Prostate gland (tissue), 2 donors: ENCODE measurements at regions not wholly inside any gene's neighbourhood (a gene's known extent, or its start where the extent isn't known, plus 50 kb on each side); places are given as distances from the start of the nearest gene placed in this dataset.

Source experiments
- CTCF ChIP-seq, 4 experiments: fragments of 200-600 bp in 2 of 4; fragments of 450-650 bp in 2 of 4; sonication (generic) in 2 of 4; IDR thresholded peaks; 1 replicate in 3 of 4; 2 replicates in 1 of 4; pipeline ENCODE4 v1.5.1; 2016 to 2019; ENCODE audit warnings: antibody characterized with exemption in 4 of 4, mild to moderate bottlenecking in 2 of 4, moderate library complexity in 2 of 4
- POLR2AphosphoS5 ChIP-seq: sonication (generic); formaldehyde crosslinking; IDR thresholded peaks from one replicate; pipeline ENCODE4 v1.6.1; 2017; ENCODE audit warnings: antibody characterized with exemption

- TF ChIP-seq CTCF (IDR thresholded peaks at IDR 0.05) (no peak), POLR2AphosphoS5 (no peak)
Measured at GRCh38 chrX:95332530-95332929, 1352.1 kb upstream of the DIAPH2 start.
